ENCODE measurements at regions not wholly inside any gene's neighbourhood (a gene's known extent, or its start where the extent isn't known, plus 50 kb on each side); places are given as distances from the start of the nearest gene placed in this dataset.

DNA sequence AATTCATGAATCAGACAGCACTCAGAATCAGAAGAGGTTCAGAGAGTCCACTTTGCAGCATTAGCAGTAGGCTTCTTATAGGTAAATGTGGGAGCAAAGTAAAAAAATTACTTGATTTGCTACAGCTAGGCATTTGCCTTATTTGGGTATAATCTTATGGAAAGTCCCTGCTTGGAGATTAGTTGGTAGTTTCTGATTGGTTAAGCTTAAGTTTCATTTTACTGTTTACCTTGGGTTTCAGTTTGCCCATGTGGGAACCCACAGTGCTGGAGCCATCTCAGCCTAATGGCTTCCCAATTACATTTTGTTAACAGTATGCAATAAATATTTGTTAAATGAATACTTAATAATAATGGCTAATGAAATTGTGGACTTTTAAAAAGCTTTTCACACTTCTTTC lies 311.0 kb upstream of the FLRT2 start:
- Histone ChIP-seq H3K27ac (no peak overlapping the region), H3K27me3 (no peaks in the 10 kb centered on the region), H3K4me3 (no peak overlapping the region), H3K36me3 (no peaks in the 10 kb centered on the region), H3K4me1 (no peaks in the 10 kb centered on the region), H3K9me3 (peaks cover 0 to 4% (median 0%) of the 10 kb centered on the region in 4 donors)
- no peak for DNase-seq
- intact Hi-C loops (cut with DNase I) = no loop called here
- TF ChIP-seq POLR2AphosphoS5 (IDR thresholded peaks at IDR 0.05) = no peak
- no peak for TF ChIP-seq POLR2A (IDR thresholded peaks at IDR 0.05)
- TF ChIP-seq, protein P1, sequence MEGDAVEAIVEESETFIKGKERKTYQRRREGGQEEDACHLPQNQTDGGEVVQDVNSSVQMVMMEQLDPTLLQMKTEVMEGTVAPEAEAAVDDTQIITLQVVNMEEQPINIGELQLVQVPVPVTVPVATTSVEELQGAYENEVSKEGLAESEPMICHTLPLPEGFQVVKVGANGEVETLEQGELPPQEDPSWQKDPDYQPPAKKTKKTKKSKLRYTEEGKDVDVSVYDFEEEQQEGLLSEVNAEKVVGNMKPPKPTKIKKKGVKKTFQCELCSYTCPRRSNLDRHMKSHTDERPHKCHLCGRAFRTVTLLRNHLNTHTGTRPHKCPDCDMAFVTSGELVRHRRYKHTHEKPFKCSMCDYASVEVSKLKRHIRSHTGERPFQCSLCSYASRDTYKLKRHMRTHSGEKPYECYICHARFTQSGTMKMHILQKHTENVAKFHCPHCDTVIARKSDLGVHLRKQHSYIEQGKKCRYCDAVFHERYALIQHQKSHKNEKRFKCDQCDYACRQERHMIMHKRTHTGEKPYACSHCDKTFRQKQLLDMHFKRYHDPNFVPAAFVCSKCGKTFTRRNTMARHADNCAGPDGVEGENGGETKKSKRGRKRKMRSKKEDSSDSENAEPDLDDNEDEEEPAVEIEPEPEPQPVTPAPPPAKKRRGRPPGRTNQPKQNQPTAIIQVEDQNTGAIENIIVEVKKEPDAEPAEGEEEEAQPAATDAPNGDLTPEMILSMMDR (IDR thresholded peaks at IDR 0.05) = no peak
- no peak for TF ChIP-seq EP300 (IDR thresholded peaks at IDR 0.05)

DNA sequence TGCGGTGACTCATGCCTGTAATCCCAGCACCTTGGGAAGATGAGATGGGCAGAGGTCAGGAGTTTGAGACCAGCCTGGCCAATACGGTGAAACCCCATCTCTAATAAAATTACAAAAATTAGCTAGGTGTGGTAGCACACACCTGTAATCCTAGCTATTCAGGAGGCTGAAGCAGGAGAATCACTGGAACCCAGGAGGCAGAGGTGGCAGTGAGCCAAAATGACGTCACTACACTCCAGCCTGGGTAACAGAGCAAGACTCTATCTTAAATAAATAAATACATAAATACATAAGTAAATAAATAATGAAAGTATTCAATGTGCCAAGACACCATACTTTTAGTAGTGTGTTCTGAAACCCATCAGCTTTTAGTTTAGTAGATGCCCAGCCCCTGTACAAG lies 308.1 kb upstream of the FLRT2 start:
- TF ChIP-seq POLR2AphosphoS5 (IDR thresholded peaks at IDR 0.05) (no peak), EP300 (IDR thresholded peaks at IDR 0.05) (no peak), POLR2A (IDR thresholded peaks at IDR 0.05) (no peak)
- TF ChIP-seq, protein P1 (IDR thresholded peaks at IDR 0.05) = no peak
- Histone ChIP-seq H3K9me3 (peaks cover 0 to 4% (median 0%) of the 10 kb centered on the region in 4 donors), H3K4me3 (no peak overlapping the region), H3K4me1 (no peaks in the 10 kb centered on the region), H3K36me3 (no peaks in the 10 kb centered on the region), H3K27me3 (no peaks in the 10 kb centered on the region), H3K27ac (no peak overlapping the region)
- intact Hi-C loops (cut with DNase I) = no loop called here
- WGBS, 2 donors = 56 to 72% methylated on average over 3 of the region's 3 CpGs
- DNase-seq = no peak

DNA sequence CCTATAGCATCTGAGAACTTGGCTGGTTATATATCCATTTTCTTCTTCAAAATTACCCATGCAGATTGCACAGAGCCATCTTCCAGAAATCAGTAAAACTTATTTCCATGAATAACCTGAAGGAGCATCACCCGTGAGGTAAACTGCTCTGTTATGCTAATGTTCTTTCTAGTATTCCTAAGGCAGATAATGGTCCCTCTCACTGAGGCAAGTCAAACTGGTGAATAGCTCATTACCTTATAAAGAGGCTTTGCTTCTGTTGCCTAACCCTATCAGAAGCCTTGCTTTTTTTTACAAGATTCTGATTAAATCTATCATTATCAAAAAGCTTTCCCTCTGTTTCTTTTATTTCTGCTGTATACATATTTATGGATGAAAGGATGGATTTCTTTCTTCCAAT lies 307.6 kb upstream of the FLRT2 start:
- intact Hi-C loops (cut with DNase I) = no loop called here
- Histone ChIP-seq H3K27ac (no peak overlapping the region), H3K4me1 (no peaks in the 10 kb centered on the region), H3K36me3 (no peaks in the 10 kb centered on the region), H3K9me3 (peaks cover 0 to 4% (median 0%) of the 10 kb centered on the region in 4 donors), H3K4me3 (no peak overlapping the region), H3K27me3 (no peaks in the 10 kb centered on the region)
- WGBS, 2 donors = 91% methylated on average over 1 of the region's 1 CpG
- DNase-seq = no peak
- TF ChIP-seq, protein P1 (IDR thresholded peaks at IDR 0.05) = no peak
- TF ChIP-seq POLR2AphosphoS5 (IDR thresholded peaks at IDR 0.05) (no peak), POLR2A (IDR thresholded peaks at IDR 0.05) (no peak), EP300 (IDR thresholded peaks at IDR 0.05) (no peak)

DNA sequence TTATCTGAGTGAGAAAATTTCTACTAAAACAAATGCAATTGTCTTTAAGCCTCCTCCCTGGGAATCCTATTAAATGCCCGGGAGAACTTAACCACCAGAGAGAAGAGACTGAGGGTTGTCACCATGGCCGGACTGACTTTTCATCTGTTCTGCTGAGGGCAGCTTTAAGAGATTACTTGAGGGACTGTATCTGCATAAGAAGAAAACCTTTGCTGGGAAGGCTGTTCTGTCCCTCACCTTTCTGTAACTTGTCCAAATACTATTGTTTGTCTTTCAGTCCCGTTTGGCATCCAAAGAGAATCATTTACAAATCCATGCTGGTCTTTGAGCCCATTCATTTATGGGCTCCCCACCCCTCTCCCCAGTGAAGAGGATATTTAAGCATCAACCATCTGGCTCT lies 306.3 kb upstream of the FLRT2 start:
- no peaks in the 10 kb centered on the region for H3K4me1 ChIP-seq
- H3K9me3 ChIP-seq = peaks cover 0 to 4% (median 0%) of the 10 kb centered on the region in 4 donors
- intact Hi-C loops (cut with DNase I) = no loop called here
- no peak overlapping the region for H3K4me3 ChIP-seq
- no peak for TF ChIP-seq EP300 (IDR thresholded peaks at IDR 0.05)
- TF ChIP-seq, protein P1 (IDR thresholded peaks at IDR 0.05) = no peak
- no peak for TF ChIP-seq POLR2AphosphoS5 (IDR thresholded peaks at IDR 0.05)
- TF ChIP-seq POLR2A (IDR thresholded peaks at IDR 0.05) = no peak
- H3K36me3 ChIP-seq = no peaks in the 10 kb centered on the region
- DNase-seq = no peak
- no peaks in the 10 kb centered on the region for H3K27me3 ChIP-seq
- H3K27ac ChIP-seq = no peak overlapping the region
- WGBS, 2 donors = 25 to 74% methylated on average over 3 of the region's 3 CpGs

DNA sequence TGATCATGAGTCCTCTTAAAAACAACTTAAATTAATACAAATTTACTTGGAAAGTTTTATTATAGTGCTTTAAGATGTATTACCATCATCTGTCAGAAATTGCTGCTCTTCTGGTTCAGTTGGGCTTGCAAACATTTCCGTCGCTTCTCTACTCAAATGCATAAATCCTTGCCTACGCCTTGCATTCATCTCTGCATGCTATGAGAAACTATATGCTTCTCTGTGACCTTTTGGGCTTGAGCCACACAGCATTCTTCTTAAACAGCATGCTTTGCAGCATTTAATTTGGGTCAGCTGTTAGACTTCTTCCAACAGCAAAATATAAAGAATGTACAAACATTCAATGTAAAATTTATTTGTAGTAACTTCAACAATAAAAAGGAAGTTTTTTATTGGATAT lies 305.7 kb upstream of the FLRT2 start:
- Histone ChIP-seq H3K4me3 (no peak overlapping the region), H3K4me1 (no peaks in the 10 kb centered on the region), H3K36me3 (no peaks in the 10 kb centered on the region), H3K9me3 (peaks cover 0 to 4% (median 0%) of the 10 kb centered on the region in 4 donors), H3K27me3 (no peaks in the 10 kb centered on the region), H3K27ac (no peak overlapping the region)
- intact Hi-C loops (cut with DNase I) = no loop called here
- DNase-seq = no peak
- WGBS, 2 donors = 74 to 90% methylated on average over 3 of the region's 3 CpGs
- TF ChIP-seq, protein P1 (IDR thresholded peaks at IDR 0.05) = no peak
- no peak for TF ChIP-seq POLR2A (IDR thresholded peaks at IDR 0.05)

Data from sigmoid colon (tissue), 6 donors.